HCT116 (cell line): ENCODE measurements at regions not wholly inside any gene's neighbourhood (a gene's known extent, or its start where the extent isn't known, plus 50 kb on each side); places are given as distances from the start of the nearest gene placed in this dataset.

Experiments used
- ATAC-seq: fragments of 200-7000 bp; cut with Tn5 transposase; 2 replicates; pipeline ENCODE4 v1.9.1; 2020; ENCODE audit warnings: mild to moderate bottlenecking, moderate library complexity
- BruUV-seq: library from RNA; stranded (reverse); fragments of 400-500 nt; replicated peaks from 2 replicates; lab custom pipeline; 2021; lab: Mats Ljungman, UMichigan
- CTCF ChIA-PET: fragments of 300-600 bp; sonication (Branson Sonifier 250); formaldehyde crosslinking; loops from one replicate; lab custom pipeline; 2021; ENCODE audit warnings: antibody characterized with exemption; lab: Charles Lee
- POLR2A ChIA-PET: fragments of 300-600, 350-600 bp; sonication (Branson Sonifier 250); formaldehyde crosslinking; loops from one replicate; lab custom pipeline; 2021; ENCODE audit warnings: antibody characterized with exemption; lab: Charles Lee
- RAD21 ChIA-PET, 2 experiments: fragments of 300-600 bp; sonication (Branson Sonifier 250); formaldehyde crosslinking; loops; one replicate each; lab custom pipeline; 2023; ENCODE audit warnings: low total read pairs in 2 of 2; ENCODE audit not compliant: uncharacterized antibody in 2 of 2, unreplicated experiment in 2 of 2, low non-redundant PET in 1 of 2; lab: Charles Lee
- DNase-seq: peaks from one replicate; pipeline ENCODE4 v3.0.0-alpha.2; 2010; ENCODE audit warnings: low read depth, low spot score
- H2AFZ ChIP-seq: fragments of 200-600 bp; shearing (Covaris generic), sonication (generic); 2 replicates; pipeline ENCODE4 v1.6.1; 2017; ENCODE audit warnings: low read depth, mixed run types, mixed read lengths, antibody characterized with exemption, low read length; ENCODE audit not compliant: poor library complexity, severe bottlenecking
- H3K27ac ChIP-seq: 2 replicates; pipeline ENCODE4 v1.5.1; 2012; ENCODE audit warnings: low read depth, low read length
- H3K27me3 ChIP-seq: fragments of 200-600 bp; sonication (generic); 2 replicates; pipeline ENCODE4 v1.6.1; 2016; ENCODE audit warnings: mixed run types, low read length, mixed read lengths; ENCODE audit not compliant: insufficient read depth
- H3K36me3 ChIP-seq, 2 experiments: fragments of 200-500 bp in 1 of 2; fragments of 200-600 bp in 1 of 2; sonication (Bioruptor generic) in 1 of 2; sonication (generic) in 1 of 2; 2 replicates each; pipeline versions ENCODE4 v1.5.1 to v1.6.1; 2014 to 2016; ENCODE audit warnings: low read length in 2 of 2, inconsistent platforms in 1 of 2, mixed read lengths in 1 of 2, mixed run types in 1 of 2; ENCODE audit not compliant: insufficient read depth in 2 of 2, control insufficient read depth in 1 of 2
- H3K4me1 ChIP-seq, 2 experiments: fragments of 200-600 bp in 1 of 2; sonication (generic) in 1 of 2; 2 replicates each; pipeline versions ENCODE4 v1.5.1 to v1.6.1; 2012 to 2017; ENCODE audit warnings: low read length in 2 of 2, inconsistent platforms in 1 of 2, mild to moderate bottlenecking in 1 of 2, mixed read lengths in 1 of 2, mixed run types in 1 of 2, moderate library complexity in 1 of 2; ENCODE audit not compliant: insufficient read depth in 2 of 2, control insufficient read depth in 1 of 2
- H3K4me2 ChIP-seq: fragments of 200-600 bp; sonication (generic); 2 replicates; pipeline ENCODE4 v1.6.1; 2017; ENCODE audit warnings: mixed run types, low read length, mixed read lengths
- H3K4me3 ChIP-seq, 2 experiments: fragments of 200-600 bp in 1 of 2; sonication (generic) in 1 of 2; replicated peaks in 1 of 2; 2 replicates each; pipeline ENCODE4 v1.5.1; 2011 to 2016; ENCODE audit warnings: low read length in 2 of 2, control low read depth in 1 of 2, low read depth in 1 of 2, mild to moderate bottlenecking in 1 of 2, mixed read lengths in 1 of 2, mixed run types in 1 of 2
- H3K79me2 ChIP-seq: fragments of 200-600 bp; sonication (generic); 2 replicates; pipeline ENCODE4 v1.6.1; 2017; ENCODE audit warnings: mild to moderate bottlenecking, mixed run types, low read length, moderate library complexity, mixed read lengths; ENCODE audit not compliant: insufficient read depth
- H3K9ac ChIP-seq: fragments of 200-600 bp; sonication (generic); 2 replicates; pipeline ENCODE4 v1.6.1; 2016; ENCODE audit warnings: low read length, mixed read lengths
- H3K9me2 ChIP-seq: fragments of 200-600 bp; sonication (generic), shearing (Covaris generic); 2 replicates; pipeline ENCODE4 v1.6.1; 2017; ENCODE audit warnings: mixed run types, mild to moderate bottlenecking, moderate library complexity; ENCODE audit not compliant: insufficient read depth
- H3K9me3 ChIP-seq, 2 experiments: fragments of 200-500 bp in 1 of 2; fragments of 200-600 bp in 1 of 2; sonication (Bioruptor generic) in 1 of 2; sonication (generic) in 1 of 2; 2 replicates each; pipeline ENCODE4 v1.6.1; 2014 to 2017; ENCODE audit warnings: low read length in 2 of 2, mixed read lengths in 2 of 2, inconsistent platforms in 1 of 2, low read depth in 1 of 2, mild to moderate bottlenecking in 1 of 2, mixed run types in 1 of 2, moderate library complexity in 1 of 2; ENCODE audit not compliant: control insufficient read depth in 1 of 2, insufficient read depth in 1 of 2
- H4K20me1 ChIP-seq: fragments of 200-600 bp; sonication (generic), shearing (Covaris generic); 2 replicates; pipeline ENCODE4 v1.6.1; 2017; ENCODE audit warnings: mixed run types, mild to moderate bottlenecking, moderate library complexity; ENCODE audit not compliant: insufficient read depth
- ATF3 ChIP-seq: IDR thresholded peaks from 2 replicates; pipeline ENCODE4 v1.6.1; 2012
- CBX3 ChIP-seq: IDR thresholded peaks from 2 replicates; pipeline ENCODE4 v1.6.1; 2012; ENCODE audit warnings: low read depth
- CEBPB ChIP-seq: IDR thresholded peaks from 2 replicates; pipeline ENCODE4 v1.6.1; 2012; ENCODE audit warnings: low read depth
- EGR1 ChIP-seq: IDR thresholded peaks from 2 replicates; pipeline ENCODE4 v1.6.1; 2012; ENCODE audit warnings: low read depth
- ELF1 ChIP-seq: IDR thresholded peaks from 2 replicates; pipeline ENCODE4 v1.6.1; 2012; ENCODE audit warnings: low read depth, borderline replicate concordance
- EZH2phosphoT487 ChIP-seq: fragments of 200-600 bp; IDR thresholded peaks from 2 replicates; pipeline ENCODE4 v1.6.1; 2018; ENCODE audit warnings: antibody characterized with exemption, borderline replicate concordance
- MAX ChIP-seq: IDR thresholded peaks from 2 replicates; pipeline ENCODE4 v1.6.1; 2012
- POLR2AphosphoS5 ChIP-seq: IDR thresholded peaks from 2 replicates; pipeline ENCODE4 v1.6.1; 2011; ENCODE audit warnings: mild to moderate bottlenecking, low read depth, low read length, moderate library complexity
- REST ChIP-seq: IDR thresholded peaks from 2 replicates; pipeline ENCODE4 v1.6.1; 2012; ENCODE audit warnings: low read depth
- SIN3A ChIP-seq: IDR thresholded peaks from 2 replicates; pipeline ENCODE4 v1.6.1; 2012; ENCODE audit warnings: low read depth
- YY1 ChIP-seq: IDR thresholded peaks from 2 replicates; pipeline ENCODE4 v1.6.1; 2011; ENCODE audit warnings: low read length, low read depth, moderate library complexity, mild to moderate bottlenecking; ENCODE audit not compliant: insufficient replicate concordance; ENCODE audit errors: extremely low read depth
- intact Hi-C: fragments of 100-400 bp; cut with micrococcal nuclease; formaldehyde crosslinking; loops from 2 replicates; pipeline ENCODE4 v1.10.0; 2022

- H3K9me2 ChIP-seq, result no peaks in the 10 kb centered on the region
- H3K4me2 ChIP-seq, result peak overlapping the region; percentile 13; the same call in 1 of the 2 replicates
- no peak for DNase-seq
- RAD21 ChIA-PET, result no interaction called here
- CTCF ChIA-PET, result no interaction called here
- peak; percentile 46; the same call in 1 of the 2 replicates for ATAC-seq
- no peaks in the 10 kb centered on the region for H3K36me3 ChIP-seq
- no peaks in the 10 kb centered on the region for H3K79me2 ChIP-seq
- TF ChIP-seq SIN3A, result no peak
- no peak for TF ChIP-seq ELF1
- TF ChIP-seq CBX3, result no peak
- no peak for TF ChIP-seq EZH2phosphoT487
- TF ChIP-seq CEBPB, result no peak
- TF ChIP-seq MAX, result no peak
- TF ChIP-seq ATF3, result no peak
- TF ChIP-seq POLR2AphosphoS5, result no peak
- TF ChIP-seq REST, result no peak
- no peak for TF ChIP-seq YY1
- TF ChIP-seq EGR1, result no peak
- H3K27ac ChIP-seq, result no peak overlapping the region
- H3K4me3 ChIP-seq, result no peak overlapping the region
- H2AFZ ChIP-seq, result no peak overlapping the region
- no peaks in the 10 kb centered on the region for H4K20me1 ChIP-seq
- peaks cover 11 to 28% of the 10 kb centered on the region in 2 experiments; a peak in 3 of 4 replicates for H3K4me1 ChIP-seq
- no peaks in the 10 kb centered on the region for H3K9me3 ChIP-seq
- POLR2A ChIA-PET, result interaction anchor here (0.7 to 1.4 kb wide), 2 partner anchors 14 to 23 kb away, joined by 3 to 7 read pairs; no protein-coding TSS in a partner anchor
- no peaks in the 10 kb centered on the region for H3K27me3 ChIP-seq
- no TSS peak for BruUV-seq
- no peak overlapping the region for H3K9ac ChIP-seq
- intact Hi-C loops, result no loop called here
Observed at GRCh38 chr20:53884859-53885541, 185.4 kb downstream of the BCAS1 start.
